Testis (tissue), 2 donors: ENCODE measurements at regions not wholly inside any gene's neighbourhood (a gene's known extent, or its start where the extent isn't known, plus 50 kb on each side); places are given as distances from the start of the nearest gene placed in this dataset.

ENCODE experiments used
- CTCF ChIP-seq, 3 experiments: fragments of 450-650 bp in 2 of 3; fragments of 200-600 bp in 1 of 3; sonication (generic) in 1 of 3; IDR thresholded peaks; one replicate each; pipeline ENCODE4 v1.5.1; 2016 to 2019; ENCODE audit warnings: antibody characterized with exemption in 3 of 3, mild to moderate bottlenecking in 2 of 3, moderate library complexity in 1 of 3
- POLR2A ChIP-seq: fragments of 450-650 bp; IDR thresholded peaks from one replicate; pipeline ENCODE4 v1.6.1; 2017; ENCODE audit warnings: antibody characterized with exemption, mild to moderate bottlenecking, moderate library complexity

GRCh38 chr5:118726891-118727290 is 261.5 kb downstream of the DTWD2 start:
- TF ChIP-seq POLR2A (no peak), CTCF (IDR thresholded peaks at IDR 0.05) (no peak)
